HEK293 (cell line): ENCODE measurements at regions not wholly inside any gene's neighbourhood (a gene's known extent, or its start where the extent isn't known, plus 50 kb on each side); places are given as distances from the start of the nearest gene placed in this dataset.

Source experiments
- CTCF ChIP-seq: fragments of 450-650 bp; formaldehyde crosslinking; IDR thresholded peaks from 2 replicates; pipeline ENCODE4 v1.5.1; 2016; ENCODE audit warnings: missing biosample characterization, missing genetic modification characterization
- FEZF1 ChIP-seq: fragments of 450-650 bp; formaldehyde crosslinking; IDR thresholded peaks from 2 replicates; pipeline ENCODE4 v1.5.1; 2016; ENCODE audit warnings: missing biosample characterization, missing genetic modification characterization
- SALL2 ChIP-seq: fragments of 450-650 bp; formaldehyde crosslinking; IDR thresholded peaks from 2 replicates; pipeline ENCODE4 v1.5.0; 2017; ENCODE audit warnings: missing biosample characterization, mild to moderate bottlenecking, missing genetic modification characterization, borderline replicate concordance
- YY1 ChIP-seq: fragments of 450-650 bp; formaldehyde crosslinking; IDR thresholded peaks from 2 replicates; pipeline ENCODE4 v1.5.1; 2018; ENCODE audit warnings: missing biosample characterization, missing genetic modification characterization
- ZNF19 ChIP-seq: fragments of 450-650 bp; formaldehyde crosslinking; IDR thresholded peaks from 2 replicates; pipeline ENCODE4; 2016; ENCODE audit warnings: missing biosample characterization, missing genetic modification characterization, low read depth
- ZNF2 ChIP-seq: fragments of 450-650 bp; formaldehyde crosslinking; IDR thresholded peaks from 2 replicates; pipeline ENCODE4 v1.5.1; 2016; ENCODE audit warnings: missing biosample characterization, missing genetic modification characterization
- ZNF274 ChIP-seq, 2 experiments: fragments of 200-500 bp in 1 of 2; fragments of 450-650 bp in 1 of 2; sonication (Bioruptor generic) in 1 of 2; formaldehyde crosslinking in 1 of 2; IDR thresholded peaks; 2 replicates each; pipeline versions ENCODE4 v1.5.1 to v1.6.1; 2014 to 2016; ENCODE audit warnings: borderline replicate concordance in 1 of 2, inconsistent platforms in 1 of 2, low read length in 1 of 2, missing biosample characterization in 1 of 2, missing genetic modification characterization in 1 of 2
- ZNF311 ChIP-seq: fragments of 450-650 bp; formaldehyde crosslinking; IDR thresholded peaks from 2 replicates; pipeline ENCODE4 v1.5.1; 2017; ENCODE audit warnings: missing biosample characterization, missing genetic modification characterization, borderline replicate concordance
- ZNF580 ChIP-seq: fragments of 450-650 bp; formaldehyde crosslinking; IDR thresholded peaks from 2 replicates; pipeline ENCODE4 v1.5.1; 2016; ENCODE audit warnings: missing biosample characterization, missing genetic modification characterization
- ZNF658 ChIP-seq: fragments of 450-650 bp; formaldehyde crosslinking; IDR thresholded peaks from 2 replicates; pipeline ENCODE4; 2016; ENCODE audit warnings: missing biosample characterization, missing genetic modification characterization
- ZNF701 ChIP-seq: fragments of 450-650 bp; formaldehyde crosslinking; IDR thresholded peaks from 2 replicates; pipeline ENCODE4 v1.5.1; 2016; ENCODE audit warnings: missing biosample characterization, missing genetic modification characterization

GRCh38 chr10:91032611-91033206, 111.8 kb upstream of the ANKRD1 start:
- TF ChIP-seq ZNF658 (tag by site-specific recombination) = no peak
- TF ChIP-seq ZNF2 (tag by site-specific recombination) = no peak
- no peak for TF ChIP-seq ZNF701 (tag by site-specific recombination)
- no peak for TF ChIP-seq YY1 (tag by site-specific recombination)
- TF ChIP-seq CTCF (tag by site-specific recombination) = no peak
- no peak for TF ChIP-seq SALL2 (tag by site-specific recombination)
- TF ChIP-seq FEZF1 (tag by site-specific recombination) = no peak
- TF ChIP-seq ZNF274 (IDR thresholded peaks at IDR 0.05; ENCODE audit: low read length) = no peak
- TF ChIP-seq ZNF274 (tag by site-specific recombination; IDR thresholded peaks at IDR 0.05; ENCODE audit: borderline replicate concordance) = no peak
- TF ChIP-seq ZNF311 (tag by site-specific recombination) = no peak
- no peak for TF ChIP-seq ZNF19
- TF ChIP-seq ZNF580 (tag by site-specific recombination) = no peak
